IMR-90 (cell line): ENCODE measurements at regions not wholly inside any gene's neighbourhood (a gene's known extent, or its start where the extent isn't known, plus 50 kb on each side); places are given as distances from the start of the nearest gene placed in this dataset.

Source experiments
- BHLHE40 ChIP-seq: fragments of 150-350 bp; IDR thresholded peaks from 2 replicates; pipeline ENCODE4 v1.6.1; 2016; ENCODE audit warnings: mild to moderate bottlenecking, low read depth, low read length
- FOS ChIP-seq: fragments of 150-350 bp; IDR thresholded peaks from 2 replicates; pipeline ENCODE4 v1.6.1; 2016; ENCODE audit warnings: low read depth, low read length
- MAZ ChIP-seq: IDR thresholded peaks from 2 replicates; pipeline ENCODE4 v1.6.1; 2012; ENCODE audit warnings: low read depth, mild to moderate bottlenecking, low read length, improper control_type of control experiment, moderate library complexity, borderline replicate concordance
- POLR2A ChIP-seq: IDR thresholded peaks from 2 replicates; pipeline ENCODE4 v1.6.1; 2012; ENCODE audit warnings: mild to moderate bottlenecking, low read depth, low read length
- RAD21 ChIP-seq: IDR thresholded peaks from 2 replicates; pipeline ENCODE4 v1.6.1; 2012; ENCODE audit warnings: low read length, improper control_type of control experiment
- RCOR1 ChIP-seq: IDR thresholded peaks from 2 replicates; pipeline ENCODE4 v1.6.1; 2012; ENCODE audit warnings: mild to moderate bottlenecking, low read length, improper control_type of control experiment; ENCODE audit not compliant: insufficient replicate concordance
- USF2 ChIP-seq: fragments of 150-350 bp; IDR thresholded peaks from 2 replicates; pipeline ENCODE4 v1.6.1; 2017; ENCODE audit warnings: mild to moderate bottlenecking, antibody characterized with exemption, low read length, low read depth
- TF ChIP-seq, protein P1 (sequence below): conservative IDR thresholded peaks from 2 replicates; pipeline ENCODE4 v1.5.1; 2012; ENCODE audit warnings: mild to moderate bottlenecking, low read depth, low read length, improper control_type of control experiment

GRCh38 chr20:40958598-40958997 lies 70.0 kb upstream of the TOP1 start:
- TF ChIP-seq, protein P1, sequence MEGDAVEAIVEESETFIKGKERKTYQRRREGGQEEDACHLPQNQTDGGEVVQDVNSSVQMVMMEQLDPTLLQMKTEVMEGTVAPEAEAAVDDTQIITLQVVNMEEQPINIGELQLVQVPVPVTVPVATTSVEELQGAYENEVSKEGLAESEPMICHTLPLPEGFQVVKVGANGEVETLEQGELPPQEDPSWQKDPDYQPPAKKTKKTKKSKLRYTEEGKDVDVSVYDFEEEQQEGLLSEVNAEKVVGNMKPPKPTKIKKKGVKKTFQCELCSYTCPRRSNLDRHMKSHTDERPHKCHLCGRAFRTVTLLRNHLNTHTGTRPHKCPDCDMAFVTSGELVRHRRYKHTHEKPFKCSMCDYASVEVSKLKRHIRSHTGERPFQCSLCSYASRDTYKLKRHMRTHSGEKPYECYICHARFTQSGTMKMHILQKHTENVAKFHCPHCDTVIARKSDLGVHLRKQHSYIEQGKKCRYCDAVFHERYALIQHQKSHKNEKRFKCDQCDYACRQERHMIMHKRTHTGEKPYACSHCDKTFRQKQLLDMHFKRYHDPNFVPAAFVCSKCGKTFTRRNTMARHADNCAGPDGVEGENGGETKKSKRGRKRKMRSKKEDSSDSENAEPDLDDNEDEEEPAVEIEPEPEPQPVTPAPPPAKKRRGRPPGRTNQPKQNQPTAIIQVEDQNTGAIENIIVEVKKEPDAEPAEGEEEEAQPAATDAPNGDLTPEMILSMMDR: no peak
- no peak for TF ChIP-seq RCOR1
- no peak for TF ChIP-seq BHLHE40
- no peak for TF ChIP-seq FOS
- TF ChIP-seq MAZ: no peak
- no peak for TF ChIP-seq POLR2A
- no peak for TF ChIP-seq USF2
- TF ChIP-seq RAD21: no peak
